ENCODE measurements at regions not wholly inside any gene's neighbourhood (a gene's known extent, or its start where the extent isn't known, plus 50 kb on each side); places are given as distances from the start of the nearest gene placed in this dataset.
"Not testable (repeated sequence)": the region's sequence is repeated elsewhere in the genome, so short reads cannot be mapped to it uniquely, and the experiment has no call there.

DNA sequence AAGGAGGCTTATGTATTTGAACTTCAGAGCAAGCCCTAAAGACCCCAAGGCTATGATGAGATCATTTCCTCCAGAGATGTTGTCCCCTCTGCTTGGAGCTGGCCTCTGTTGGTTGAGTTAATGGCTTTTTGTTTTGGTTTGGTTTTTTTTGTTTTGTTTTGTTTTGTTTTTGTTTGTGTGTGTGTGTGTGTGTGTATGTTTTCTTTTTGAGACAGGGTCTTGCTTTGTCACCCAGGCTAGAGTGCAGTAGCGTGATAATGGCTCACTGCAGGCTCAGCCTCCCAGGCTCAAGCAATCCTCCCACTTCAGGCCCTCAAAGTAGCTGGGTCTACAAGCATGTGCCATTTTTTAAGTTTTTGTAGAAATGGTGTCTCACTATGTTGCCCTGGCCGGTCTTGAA, 1076.2 kb downstream of the UQCRFS1 start:
- DNase-seq (no peak), ATAC-seq (no peak)
- WGBS, 2 donors, result 37 to 55% methylated on average over 2 of the region's 2 CpGs
- Histone ChIP-seq H3K27ac (no peak overlapping the region), H3K4me3 (no peak overlapping the region), H3K9me3 (peaks cover 0 to 25% (median 0%) of the 10 kb centered on the region in 11 donors), H3K36me3 (no peaks in the 10 kb centered on the region), H3K27me3 (peaks cover 0 to 7% (median 0%) of the 10 kb centered on the region in 7 donors), H3K4me1 (no peaks in the 10 kb centered on the region)
- TF ChIP-seq, protein P1, sequence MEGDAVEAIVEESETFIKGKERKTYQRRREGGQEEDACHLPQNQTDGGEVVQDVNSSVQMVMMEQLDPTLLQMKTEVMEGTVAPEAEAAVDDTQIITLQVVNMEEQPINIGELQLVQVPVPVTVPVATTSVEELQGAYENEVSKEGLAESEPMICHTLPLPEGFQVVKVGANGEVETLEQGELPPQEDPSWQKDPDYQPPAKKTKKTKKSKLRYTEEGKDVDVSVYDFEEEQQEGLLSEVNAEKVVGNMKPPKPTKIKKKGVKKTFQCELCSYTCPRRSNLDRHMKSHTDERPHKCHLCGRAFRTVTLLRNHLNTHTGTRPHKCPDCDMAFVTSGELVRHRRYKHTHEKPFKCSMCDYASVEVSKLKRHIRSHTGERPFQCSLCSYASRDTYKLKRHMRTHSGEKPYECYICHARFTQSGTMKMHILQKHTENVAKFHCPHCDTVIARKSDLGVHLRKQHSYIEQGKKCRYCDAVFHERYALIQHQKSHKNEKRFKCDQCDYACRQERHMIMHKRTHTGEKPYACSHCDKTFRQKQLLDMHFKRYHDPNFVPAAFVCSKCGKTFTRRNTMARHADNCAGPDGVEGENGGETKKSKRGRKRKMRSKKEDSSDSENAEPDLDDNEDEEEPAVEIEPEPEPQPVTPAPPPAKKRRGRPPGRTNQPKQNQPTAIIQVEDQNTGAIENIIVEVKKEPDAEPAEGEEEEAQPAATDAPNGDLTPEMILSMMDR (IDR thresholded peaks at IDR 0.05), result no peak
- intact Hi-C loops (cut with DNase I), result no loop called here

DNA sequence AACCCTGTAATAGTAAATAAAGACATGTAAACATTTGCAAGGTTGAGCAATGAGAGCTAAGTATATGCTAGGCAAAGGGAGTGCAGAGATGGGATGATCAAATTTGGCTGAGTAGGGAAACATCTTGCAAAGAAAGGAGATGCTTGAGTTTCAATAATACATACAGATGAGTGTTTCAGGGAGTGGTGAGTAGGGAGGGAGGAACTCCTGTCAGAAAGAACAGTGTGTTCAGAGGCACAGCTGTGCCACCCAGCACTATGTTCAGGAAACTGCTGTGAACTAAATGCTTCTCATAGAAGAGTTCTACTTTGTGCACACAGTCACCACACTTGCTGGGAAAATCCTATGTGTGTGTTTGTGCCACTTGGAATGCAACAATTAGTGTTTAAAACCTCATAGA, 1077.1 kb downstream of the UQCRFS1 start:
- H3K4me1 ChIP-seq, result no peaks in the 10 kb centered on the region
- no peak for DNase-seq
- ATAC-seq, result no peak
- no peak overlapping the region for H3K27ac ChIP-seq
- peaks cover 0 to 18% (median 0%) of the 10 kb centered on the region in 11 donors for H3K9me3 ChIP-seq
- TF ChIP-seq, protein P1 (IDR thresholded peaks at IDR 0.05), result no peak
- H3K27me3 ChIP-seq, result peaks cover 0 to 4% (median 0%) of the 10 kb centered on the region in 7 donors
- intact Hi-C loops (cut with DNase I), result no loop called here
- no peak overlapping the region for H3K4me3 ChIP-seq
- no peaks in the 10 kb centered on the region for H3K36me3 ChIP-seq

DNA sequence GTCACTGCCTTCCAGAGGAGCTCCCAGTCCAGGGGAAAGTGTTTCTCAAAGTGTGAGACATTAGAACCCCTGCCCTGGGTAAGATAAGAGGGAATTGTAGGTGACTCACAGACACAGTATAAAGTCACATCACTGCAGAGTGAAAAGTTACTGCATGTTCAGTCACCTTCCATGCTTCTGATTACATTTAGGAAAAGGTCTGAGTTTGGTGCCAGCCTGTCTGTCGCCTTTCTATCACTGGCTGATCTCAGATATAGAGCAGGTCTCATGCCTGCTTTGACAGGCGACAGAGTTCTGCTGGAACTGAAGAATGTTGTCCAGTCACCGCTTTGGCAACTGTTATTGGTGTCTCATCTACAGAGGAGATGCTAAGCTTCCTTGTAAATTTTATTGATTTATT, 1078.6 kb downstream of the UQCRFS1 start:
- Histone ChIP-seq H3K4me1 (no peaks in the 10 kb centered on the region), H3K36me3 (no peaks in the 10 kb centered on the region), H3K27ac (no peak overlapping the region), H3K9me3 (peaks cover 0 to 10% (median 0%) of the 10 kb centered on the region in 11 donors), H3K27me3 (no peaks in the 10 kb centered on the region), H3K4me3 (no peak overlapping the region)
- DNase-seq (no peak), ATAC-seq (no peak)
- WGBS, 2 donors, result 44 to 57% methylated on average over 3 of the region's 3 CpGs
- intact Hi-C loops (cut with DNase I), result no loop called here
- TF ChIP-seq, protein P1 (IDR thresholded peaks at IDR 0.05), result no peak

DNA sequence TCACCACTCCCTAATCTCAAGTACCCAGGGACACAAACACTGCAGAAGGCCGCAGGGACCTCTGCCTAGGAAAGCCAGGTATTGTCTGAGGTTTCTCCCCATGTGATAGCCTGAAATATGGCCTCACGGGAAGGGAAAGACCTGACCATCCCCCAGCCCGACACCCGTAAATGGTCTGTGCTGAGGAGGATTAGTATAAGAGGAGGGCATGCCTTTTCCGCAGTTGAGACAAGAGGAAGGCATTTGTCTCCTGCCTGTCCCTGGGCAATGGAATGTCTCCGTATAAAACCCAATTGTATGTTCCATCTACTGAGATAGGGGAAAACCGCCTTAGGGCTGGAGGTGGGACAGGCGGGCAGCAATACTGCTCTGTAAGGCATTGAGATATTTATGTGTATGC, 1082.1 kb downstream of the UQCRFS1 start:
- H3K4me1 ChIP-seq; H3K36me3 ChIP-seq; H3K9me3 ChIP-seq; H3K27me3 ChIP-seq; DNase-seq; H3K27ac ChIP-seq; intact Hi-C loops (cut with DNase I); H3K4me3 ChIP-seq; ATAC-seq: not testable (repeated sequence)
- 40% methylated on average over 8 of the region's 8 CpGs for WGBS, 2 donors

DNA sequence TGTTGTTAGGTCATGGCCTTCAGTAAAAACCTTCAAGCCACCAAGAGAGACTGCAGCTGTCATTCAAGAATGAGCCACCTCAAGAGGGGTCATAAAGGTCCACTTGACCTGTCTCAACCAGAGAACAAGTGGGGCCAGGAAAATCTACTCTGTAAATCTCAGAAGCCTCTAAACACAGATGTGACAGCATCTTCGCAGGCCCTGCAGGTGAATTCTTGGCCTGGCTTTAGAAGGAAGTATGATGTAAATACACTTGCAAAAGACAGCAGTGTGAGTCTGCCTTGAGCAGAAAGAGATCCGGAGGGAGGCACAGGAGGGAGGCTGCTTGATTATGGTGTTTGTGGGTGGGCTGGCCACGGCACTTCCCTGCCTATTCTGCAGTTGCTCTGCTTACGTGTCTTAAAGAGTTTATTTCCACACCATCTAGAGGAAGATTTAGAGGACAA, 1082.9 kb downstream of the UQCRFS1 start:
- H3K27me3 ChIP-seq, result peaks cover 0 to 3% (median 0%) of the 10 kb centered on the region in 7 donors
- WGBS, 2 donors, result 58 to 67% methylated on average over 4 of the region's 4 CpGs
- TF ChIP-seq, protein P1 (IDR thresholded peaks at IDR 0.05), result no peak
- no peaks in the 10 kb centered on the region for H3K36me3 ChIP-seq
- peaks cover 0 to 5% (median 0%) of the 10 kb centered on the region in 11 donors for H3K9me3 ChIP-seq
- no peak overlapping the region for H3K27ac ChIP-seq
- ATAC-seq (no peak), DNase-seq (no peak)
- H3K4me1 ChIP-seq, result peaks cover 0 to 7% (median 0%) of the 10 kb centered on the region in 9 donors
- H3K4me3 ChIP-seq, result no peak overlapping the region
- intact Hi-C loops (cut with DNase I), result no loop called here

All from heart right ventricle (tissue), 16 donors.